HG02623 (cell line): ENCODE measurements at regions not wholly inside any gene's neighbourhood (a gene's known extent, or its start where the extent isn't known, plus 50 kb on each side); places are given as distances from the start of the nearest gene placed in this dataset.
"Not testable (repeated sequence)": the region's sequence is repeated elsewhere in the genome, so short reads cannot be mapped to it uniquely, and the experiment has no call there.

Source experiments
- ATAC-seq: cut with Tn5 transposase; IDR thresholded peaks from one replicate; pipeline ENCODE4 v1.9.1; 2021; ENCODE audit warnings: moderate library complexity; ENCODE audit not compliant: unreplicated experiment

DNA sequence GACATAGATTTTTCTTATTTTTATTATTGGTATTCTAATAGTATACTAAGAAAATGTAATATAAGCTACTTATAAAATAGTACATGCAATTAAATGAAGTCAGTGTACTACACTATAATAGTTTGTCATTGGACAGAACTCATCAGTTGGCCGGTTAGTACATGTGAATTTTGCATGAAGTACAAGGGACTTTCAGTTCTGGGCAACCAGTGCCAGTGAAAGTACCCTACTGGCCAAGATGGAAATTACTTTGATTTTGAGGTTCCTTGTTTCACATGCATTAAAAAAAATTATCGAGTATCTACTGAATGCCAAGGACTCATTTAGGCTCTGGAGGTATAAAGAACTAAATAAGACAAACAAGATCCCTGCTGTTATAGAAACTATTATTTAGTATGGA is 213.4 kb upstream of the ELL2 start:
- ATAC-seq, result no peak

- ATAC-seq, result no peak
These were observed 211.7 kb upstream of the ELL2 start for GRCh38 chr5:96173366-96173765.

GRCh38 chr5:96172436-96172835 is 210.8 kb upstream of the ELL2 start:
- ATAC-seq, result no peak

DNA sequence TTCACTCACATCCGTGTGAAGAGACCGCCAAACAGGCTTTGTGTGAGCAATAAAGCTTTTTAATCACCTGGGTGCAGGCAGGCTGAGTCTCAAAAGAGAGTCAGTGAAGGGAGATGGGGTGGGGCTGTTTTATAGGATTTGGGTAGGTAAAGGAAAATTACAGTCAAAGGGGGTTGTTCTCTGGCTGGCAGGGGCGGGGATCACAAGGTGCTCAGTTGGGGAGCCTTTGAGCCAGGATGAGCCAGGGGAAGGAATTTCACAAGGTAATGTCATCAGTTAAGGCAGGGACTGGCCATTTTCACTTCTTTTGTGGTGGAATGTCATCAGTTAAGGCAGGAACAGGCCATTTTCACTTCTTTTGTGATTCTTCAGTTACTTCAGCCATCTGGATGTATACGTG is 210.3 kb upstream of the ELL2 start:
- ATAC-seq, result not testable (repeated sequence)

- not testable (repeated sequence) for ATAC-seq
These were observed 209.0 kb upstream of the ELL2 start for GRCh38 chr5:96170481-96171125.

DNA sequence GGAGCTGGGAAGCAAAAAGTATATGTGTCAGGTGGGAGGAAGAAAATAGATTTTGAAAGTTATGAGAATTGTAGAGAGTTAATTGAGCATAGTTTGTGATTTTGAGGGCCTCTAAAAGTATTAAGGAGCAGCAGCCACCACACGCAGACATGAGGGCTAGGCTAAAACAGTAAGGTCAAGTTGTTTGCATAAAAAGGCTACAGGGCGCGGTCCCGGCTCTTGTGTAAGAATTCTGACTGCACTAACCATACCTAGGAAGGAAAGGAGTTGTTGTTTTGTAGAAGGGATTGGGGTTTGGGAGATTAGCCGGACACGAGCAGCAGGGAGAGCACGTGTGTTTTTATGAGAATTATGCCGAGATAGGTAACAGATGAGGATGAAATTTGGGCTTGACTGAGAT is 207.2 kb upstream of the ELL2 start:
- ATAC-seq, result not testable (repeated sequence)

DNA sequence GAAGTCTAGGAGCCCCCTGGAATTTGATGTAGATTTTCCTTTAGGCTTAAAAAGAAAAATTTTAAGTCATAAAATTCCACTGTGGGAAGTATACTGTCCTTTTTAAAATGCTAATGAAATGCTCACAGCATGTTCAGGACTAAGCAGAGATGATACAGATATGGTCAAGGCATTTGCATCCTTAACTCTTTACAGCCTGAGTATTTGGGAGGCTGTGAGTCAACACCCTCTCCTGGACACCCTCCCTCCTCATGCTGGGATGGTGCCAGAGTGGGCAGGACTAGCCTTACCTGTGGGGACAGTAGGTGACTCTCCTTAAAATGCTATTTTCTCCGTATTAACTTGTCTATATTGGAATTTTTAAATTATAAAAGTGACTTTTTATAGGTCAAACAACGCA is 197.4 kb upstream of the ELL2 start:
- ATAC-seq, result no peak

GRCh38 chr5:96157841-96158291 is 196.2 kb upstream of the ELL2 start:
- ATAC-seq, result no peak

- no peak for ATAC-seq
These were observed 195.6 kb upstream of the ELL2 start for GRCh38 chr5:96157077-96157780.

DNA sequence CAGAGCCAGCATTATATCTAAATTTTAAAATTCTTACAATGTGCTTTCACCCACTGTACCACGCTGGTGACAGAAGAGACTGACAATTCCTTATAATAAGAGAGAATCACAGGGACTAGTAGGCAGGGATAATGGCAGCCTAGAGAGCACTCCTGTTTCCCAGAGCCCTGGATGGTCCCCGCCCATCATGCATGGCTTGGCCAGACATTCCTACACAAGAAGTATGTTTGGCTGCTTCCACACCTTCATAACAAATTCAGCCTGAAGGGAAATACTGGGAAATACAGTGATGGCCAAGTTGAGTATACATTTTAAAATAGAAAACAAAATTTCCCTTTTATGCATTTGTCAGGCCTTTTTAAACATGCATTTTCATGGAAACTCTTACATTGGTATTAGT is 193.5 kb upstream of the ELL2 start:
- no peak for ATAC-seq

DNA sequence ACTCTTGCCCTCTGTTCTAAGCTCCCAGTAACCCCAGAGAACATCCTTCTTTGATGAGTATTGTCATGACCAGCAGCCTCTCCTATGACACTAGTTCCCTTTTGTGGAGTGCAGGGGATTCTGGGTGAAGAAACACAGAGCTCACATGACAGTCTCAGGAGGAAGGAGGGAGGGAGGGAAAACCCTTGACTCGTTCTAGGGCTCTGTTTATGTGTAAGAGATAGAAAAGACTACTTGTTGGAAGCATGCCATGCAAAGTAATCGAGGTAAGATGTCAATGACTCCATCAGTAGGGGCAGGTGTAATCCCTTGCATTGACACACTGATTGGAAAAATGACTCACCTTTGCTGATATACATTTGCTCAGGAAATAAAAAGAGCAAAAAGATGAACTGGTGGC is 190.2 kb upstream of the ELL2 start:
- ATAC-seq, result peak; percentile 58

GRCh38 chr5:96150007-96150406 is 188.4 kb upstream of the ELL2 start:
- no peak for ATAC-seq

- ATAC-seq, result no peak
These were observed 187.9 kb upstream of the ELL2 start for GRCh38 chr5:96149546-96149945.

- no peak for ATAC-seq
These were observed 187.4 kb upstream of the ELL2 start for GRCh38 chr5:96149021-96149420.

- no peak for ATAC-seq
These were observed 186.7 kb upstream of the ELL2 start for GRCh38 chr5:96148376-96148775.

DNA sequence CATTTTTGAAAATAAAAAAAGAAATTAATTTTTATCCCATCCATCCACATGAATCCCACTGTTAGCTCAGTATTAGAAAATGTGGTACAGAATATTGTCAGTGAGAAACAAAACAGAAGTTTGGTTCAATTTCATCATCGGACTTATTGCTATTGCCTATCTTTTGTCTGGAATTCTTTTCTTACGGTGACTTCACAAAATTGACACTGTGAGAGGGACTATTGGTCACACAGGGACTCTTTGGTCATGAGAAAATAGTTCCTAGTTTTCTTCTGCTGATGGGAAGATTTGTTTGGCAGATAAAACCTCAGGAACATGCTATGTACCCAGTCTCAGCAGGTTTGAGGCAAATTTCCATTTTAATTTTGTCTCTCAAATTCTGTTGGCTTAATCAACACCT is 186.2 kb upstream of the ELL2 start:
- no peak for ATAC-seq

- ATAC-seq, result peak; percentile 76
These were observed 185.0 kb upstream of the ELL2 start for GRCh38 chr5:96146675-96147074.

GRCh38 chr5:96144289-96144688 is 182.6 kb upstream of the ELL2 start:
- ATAC-seq, result no peak

- no peak for ATAC-seq
These were observed 181.8 kb upstream of the ELL2 start for GRCh38 chr5:96143450-96143849.

- ATAC-seq, result no peak
These were observed 181.3 kb upstream of the ELL2 start for GRCh38 chr5:96142786-96143434.

DNA sequence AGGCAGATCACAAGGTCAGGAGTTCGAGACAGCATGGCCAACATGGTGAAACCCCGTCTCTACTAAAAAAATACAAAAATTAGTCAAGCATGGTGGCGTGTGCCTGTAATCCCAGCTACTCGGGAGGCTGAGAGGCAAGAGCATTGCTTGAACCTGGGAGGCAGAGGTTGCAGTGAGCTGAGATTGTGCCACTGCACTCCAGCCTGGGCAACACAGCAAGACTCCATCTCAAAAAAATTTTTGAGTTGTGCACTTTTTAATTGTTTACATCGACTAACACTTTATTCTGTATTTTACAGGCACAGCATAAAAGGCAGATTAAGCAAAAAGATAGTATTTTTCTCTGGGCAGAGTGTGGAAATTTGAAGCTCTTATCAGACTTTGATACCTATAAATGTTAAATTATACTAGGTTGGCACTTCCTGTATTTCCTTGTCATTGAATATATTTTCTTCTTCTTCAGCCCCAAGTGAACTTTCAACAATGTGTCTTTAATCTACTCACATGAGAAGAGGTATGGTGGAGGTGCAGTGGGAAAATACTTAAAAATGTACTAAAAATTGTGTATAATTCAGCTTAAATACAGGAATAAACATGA is 180.6 kb upstream of the ELL2 start:
- no peak for ATAC-seq

- ATAC-seq, result no peak
These were observed 180.1 kb upstream of the ELL2 start for GRCh38 chr5:96141749-96142148.
